H1 (cell line): ENCODE measurements at regions not wholly inside any gene's neighbourhood (a gene's known extent, or its start where the extent isn't known, plus 50 kb on each side); places are given as distances from the start of the nearest gene placed in this dataset.
A peak's percentile ranks its signal among the peaks of the same experiment; 100 is the strongest.

Experiments used
- CTCF ChIA-PET: fragments of 300-600 bp; sonication (Branson Sonifier 250); formaldehyde crosslinking; loops from one replicate; lab custom pipeline; 2021; ENCODE audit not compliant: partially characterized antibody; lab: Charles Lee
- POLR2A ChIA-PET: fragments of 300-600 bp; sonication (Branson Sonifier 250); formaldehyde crosslinking; loops from one replicate; lab custom pipeline; 2021; ENCODE audit warnings: inconsistent platforms; ENCODE audit not compliant: partially characterized antibody; lab: Charles Lee
- DNase-seq, 2 experiments: peaks; one replicate each; pipeline versions ENCODE4 v3.0.0 to v3.0.0-alpha.2; 2010 to 2022; ENCODE audit warnings: low spot score in 2 of 2, low read depth in 1 of 2, mixed read lengths in 1 of 2
- FAIRE-seq: peaks from 2 replicates; lab custom pipeline; 2011; peaks lifted over from hg19 to GRCh38; lab: Jason Lieb, UNC
- H2AFZ ChIP-seq: 2 replicates; pipeline ENCODE4 v1.8.1; 2012; ENCODE audit warnings: low read length, inconsistent platforms
- H2AK5ac ChIP-seq: 2 replicates; pipeline ENCODE4 v1.6.1; 2013; ENCODE audit warnings: low read depth, low read length
- H2BK120ac ChIP-seq: replicated peaks from 2 replicates; pipeline ENCODE3; 2013; ENCODE audit warnings: low read depth, low read length, inconsistent platforms
- H2BK12ac ChIP-seq: 2 replicates; pipeline ENCODE4 v1.6.1; 2013; ENCODE audit warnings: low read depth, low read length
- H2BK15ac ChIP-seq: 2 replicates; pipeline ENCODE4 v1.6.1; 2013; ENCODE audit warnings: low read length
- H2BK20ac ChIP-seq: 2 replicates; pipeline ENCODE4 v1.6.1; 2013; ENCODE audit warnings: low read length
- H2BK5ac ChIP-seq: 2 replicates; pipeline ENCODE4 v1.6.1; 2013; ENCODE audit warnings: low read depth, low read length
- H3K14ac ChIP-seq: 2 replicates; pipeline ENCODE4 v1.6.1; 2013; ENCODE audit warnings: inconsistent platforms; ENCODE audit not compliant: insufficient read length
- H3K18ac ChIP-seq: 2 replicates; pipeline ENCODE4 v1.6.1; 2013; ENCODE audit warnings: low read length; ENCODE audit errors: extremely low read depth
- H3K23ac ChIP-seq: 2 replicates; pipeline ENCODE4 v1.6.1; 2013; ENCODE audit warnings: inconsistent platforms; ENCODE audit not compliant: insufficient read length
- H3K23me2 ChIP-seq: 2 replicates; pipeline ENCODE4 v1.6.1; 2013; ENCODE audit warnings: low read depth, low read length
- H3K27ac ChIP-seq: 2 replicates; pipeline ENCODE4 v1.6.1; 2011; ENCODE audit warnings: low read depth, low read length, inconsistent platforms
- H3K27me3 ChIP-seq, 4 experiments: replicated peaks in 1 of 4; 1 replicate in 1 of 4; 2 replicates in 3 of 4; pipeline versions ENCODE4 v1.6.1 to v1.8.1; 2011 to 2013; ENCODE audit warnings: low read length in 3 of 4, mild to moderate bottlenecking in 3 of 4, inconsistent platforms in 2 of 4, mixed read lengths in 2 of 4, moderate library complexity in 1 of 4; ENCODE audit not compliant: control insufficient read depth in 3 of 4, insufficient read depth in 3 of 4; ENCODE audit errors: extremely low read depth in 1 of 4
- H3K36me3 ChIP-seq, 4 experiments: 2 replicates each; pipeline versions ENCODE4 v1.6.1 to v1.8.1; 2011 to 2013; ENCODE audit warnings: mild to moderate bottlenecking in 4 of 4, low read length in 3 of 4, moderate library complexity in 2 of 4, control low read depth in 1 of 4, inconsistent platforms in 1 of 4; ENCODE audit not compliant: insufficient read depth in 4 of 4, control insufficient read depth in 2 of 4
- H3K4ac ChIP-seq: replicated peaks from 2 replicates; pipeline ENCODE3; 2013; ENCODE audit warnings: low read length, low read depth, mixed read lengths, inconsistent platforms; ENCODE audit not compliant: insufficient read length
- H3K4me1 ChIP-seq, 4 experiments: replicated peaks in 1 of 4; 1 replicate in 1 of 4; 2 replicates in 3 of 4; pipeline versions ENCODE4 v1.6.1 to v1.8.1; 2011 to 2013; ENCODE audit warnings: low read length in 3 of 4, inconsistent platforms in 2 of 4, mixed read lengths in 1 of 4; ENCODE audit not compliant: insufficient read depth in 4 of 4, control insufficient read depth in 3 of 4
- H3K4me2 ChIP-seq, 2 experiments: 2 replicates each; pipeline versions ENCODE4 v1.6.1 to v1.8.1; 2011 to 2013; ENCODE audit warnings: low read depth in 2 of 2, low read length in 2 of 2, control low read depth in 1 of 2, inconsistent platforms in 1 of 2, mild to moderate bottlenecking in 1 of 2; ENCODE audit not compliant: insufficient read depth in 1 of 2
- H3K4me3 ChIP-seq, 4 experiments: fragments of 200-600, 300-600 bp in 1 of 4; sonication (generic), shearing (Covaris generic), sonication (Bioruptor Twin) in 1 of 4; 2 replicates each; pipeline versions ENCODE4 v1.5.1 to v1.8.1; 2011 to 2016; ENCODE audit warnings: low read length in 4 of 4, low read depth in 3 of 4, control low read depth in 2 of 4, inconsistent platforms in 2 of 4, mild to moderate bottlenecking in 2 of 4, mixed read lengths in 1 of 4, moderate library complexity in 1 of 4; ENCODE audit not compliant: insufficient read depth in 2 of 4; ENCODE audit errors: extremely low read depth in 1 of 4
- H3K56ac ChIP-seq: replicated peaks from 2 replicates; pipeline ENCODE3; 2013; ENCODE audit warnings: low read depth, mild to moderate bottlenecking, mixed read lengths, low read length, inconsistent platforms; ENCODE audit not compliant: insufficient read length
- H3K79me1 ChIP-seq: 2 replicates; pipeline ENCODE4 v1.6.1; 2013; ENCODE audit warnings: low read depth, low read length, control low read depth
- H3K79me2 ChIP-seq, 2 experiments: 2 replicates each; pipeline versions ENCODE4 v1.6.1 to v1.8.1; 2012 to 2013; ENCODE audit warnings: low read length in 2 of 2, mild to moderate bottlenecking in 2 of 2, inconsistent platforms in 1 of 2; ENCODE audit not compliant: insufficient read depth in 2 of 2, control insufficient read depth in 1 of 2
- H3K9ac ChIP-seq, 4 experiments: replicated peaks in 1 of 4; 1 replicate in 1 of 4; 2 replicates in 3 of 4; pipeline versions ENCODE4 v1.6.1 to v1.8.1; 2011 to 2013; ENCODE audit warnings: low read depth in 3 of 4, low read length in 3 of 4, control low read depth in 2 of 4, mild to moderate bottlenecking in 2 of 4, moderate library complexity in 2 of 4, inconsistent platforms in 1 of 4; ENCODE audit errors: extremely low read depth in 1 of 4
- H3K9me3 ChIP-seq, 2 experiments: 2 replicates each; pipeline versions ENCODE4 v1.6.1 to v1.8.1; 2012 to 2013; ENCODE audit warnings: mild to moderate bottlenecking in 2 of 2, moderate library complexity in 2 of 2, control low read depth in 1 of 2, inconsistent platforms in 1 of 2, low read depth in 1 of 2, low read length in 1 of 2, mixed read lengths in 1 of 2; ENCODE audit not compliant: insufficient read depth in 2 of 2
- H4K20me1 ChIP-seq, 2 experiments: replicated peaks in 1 of 2; 2 replicates each; pipeline versions ENCODE3 to v1.8.1; 2011 to 2013; ENCODE audit warnings: inconsistent platforms in 2 of 2, low read length in 2 of 2, mild to moderate bottlenecking in 1 of 2; ENCODE audit not compliant: insufficient read depth in 2 of 2, control insufficient read depth in 1 of 2
- H4K5ac ChIP-seq: 2 replicates; pipeline ENCODE4 v1.6.1; 2013; ENCODE audit warnings: low read length, low read depth, mixed read lengths, inconsistent platforms; ENCODE audit not compliant: insufficient read length
- H4K8ac ChIP-seq: 2 replicates; pipeline ENCODE4 v1.8.0; 2013; ENCODE audit warnings: mild to moderate bottlenecking, moderate library complexity, low read length, inconsistent platforms; ENCODE audit not compliant: insufficient read depth; ENCODE audit errors: extremely low read depth
- H4K91ac ChIP-seq: replicated peaks from 2 replicates; pipeline ENCODE3; 2013; ENCODE audit warnings: low read length, mixed read lengths, inconsistent platforms; ENCODE audit not compliant: insufficient read length
- ASH2L ChIP-seq: fragments of 200-600, 300-600 bp; sonication (generic); IDR thresholded peaks from one replicate; pipeline ENCODE4 v1.7.1; 2017; ENCODE audit warnings: low read length
- CHD2 ChIP-seq: IDR thresholded peaks from 2 replicates; pipeline ENCODE4 v1.6.1; 2012; ENCODE audit warnings: low read length, improper control_type of control experiment
- CTBP2 ChIP-seq: IDR thresholded peaks from 2 replicates; pipeline ENCODE4 v1.7.0; 2011; ENCODE audit warnings: borderline replicate concordance, mild to moderate bottlenecking, moderate library complexity, mixed read lengths, low read length; ENCODE audit not compliant: insufficient read depth, insufficient read length
- EP300 ChIP-seq, 2 experiments: IDR thresholded peaks; 1 replicate in 1 of 2; 2 replicates in 1 of 2; pipeline ENCODE4 v1.6.1; 2011 to 2012; ENCODE audit warnings: low read depth in 2 of 2, low read length in 2 of 2, mild to moderate bottlenecking in 2 of 2, borderline replicate concordance in 1 of 2, inconsistent platforms in 1 of 2, moderate library complexity in 1 of 2
- RNF2 ChIP-seq: fragments of 200-900, 300-1000 bp; sonication (generic); IDR thresholded peaks from 2 replicates; pipeline ENCODE4 v1.7.1; 2016; ENCODE audit warnings: borderline replicate concordance, low read depth, mild to moderate bottlenecking, antibody characterized with exemption, low read length; ENCODE audit not compliant: poor library complexity, severe bottlenecking; ENCODE audit errors: missing control alignments
- SIRT6 ChIP-seq: IDR thresholded peaks from one replicate; pipeline ENCODE4 v1.7.1; 2012; ENCODE audit warnings: low read length, inconsistent platforms
- YY1 ChIP-seq: IDR thresholded peaks from 2 replicates; pipeline ENCODE4 v1.6.1; 2011; ENCODE audit warnings: low read depth, mild to moderate bottlenecking, low read length
- TF ChIP-seq, protein P1 (sequence below): IDR thresholded peaks from 2 replicates; pipeline ENCODE4 v1.6.1; 2012; ENCODE audit warnings: low read length, inconsistent platforms
- TF ChIP-seq, protein P2 (sequence below): IDR thresholded peaks from 2 replicates; pipeline ENCODE4 v1.6.1; 2011; ENCODE audit warnings: low read depth, mild to moderate bottlenecking, low read length; ENCODE audit not compliant: insufficient read depth

- H2AK5ac ChIP-seq, result no peak overlapping the region
- H4K8ac ChIP-seq, result no peak overlapping the region
- no peak overlapping the region for H2BK15ac ChIP-seq
- H3K23ac ChIP-seq, result no peak overlapping the region
- FAIRE-seq (no peak), DNase-seq (peak in 1 of 2 experiments; percentile 14)
- no peaks in the 10 kb centered on the region for H3K79me1 ChIP-seq
- H3K4me2 ChIP-seq, result no peak overlapping the region
- no peak overlapping the region for H2AFZ ChIP-seq
- H3K4me1 ChIP-seq, result peaks cover 0 to 6% (median 1%) of the 10 kb centered on the region in 4 experiments; a peak in 2 of 7 replicates
- no peak overlapping the region for H3K4me3 ChIP-seq
- no peaks in the 10 kb centered on the region; the same call in 1 of the 2 replicates for H3K23me2 ChIP-seq
- no peaks in the 10 kb centered on the region for H4K20me1 ChIP-seq
- H3K9me3 ChIP-seq, result no peaks in the 10 kb centered on the region
- no peak overlapping the region for H4K91ac ChIP-seq
- no peak overlapping the region for H3K18ac ChIP-seq
- no peak overlapping the region for H3K56ac ChIP-seq
- no peak overlapping the region for H2BK20ac ChIP-seq
- no peaks in the 10 kb centered on the region for H3K27me3 ChIP-seq
- no peak overlapping the region for H2BK12ac ChIP-seq
- H2BK5ac ChIP-seq, result no peak overlapping the region
- no peaks in the 10 kb centered on the region for H3K79me2 ChIP-seq
- no peak overlapping the region for H3K4ac ChIP-seq
- no peak overlapping the region for H2BK120ac ChIP-seq
- no peak overlapping the region for H3K27ac ChIP-seq
- H3K9ac ChIP-seq, result no peak overlapping the region
- no peak overlapping the region for H3K14ac ChIP-seq
- ChIA-PET POLR2A (no interaction called here), CTCF (interaction anchor here (1.0 to 1.8 kb wide), 4 partner anchors 21 to 179 kb away, joined by 3 to 4 read pairs (median 3); no protein-coding TSS in a partner anchor)
- no peak overlapping the region for H4K5ac ChIP-seq
- no peaks in the 10 kb centered on the region for H3K36me3 ChIP-seq
- no peak for TF ChIP-seq YY1
- no peak for TF ChIP-seq EP300 (IDR thresholded peaks at IDR 0.05; ENCODE audit: borderline replicate concordance in 1 of 2, low read depth in 2 of 2, low read length in 2 of 2)
- TF ChIP-seq CTBP2, result no peak
- no peak for TF ChIP-seq ASH2L
- TF ChIP-seq, protein P1, sequence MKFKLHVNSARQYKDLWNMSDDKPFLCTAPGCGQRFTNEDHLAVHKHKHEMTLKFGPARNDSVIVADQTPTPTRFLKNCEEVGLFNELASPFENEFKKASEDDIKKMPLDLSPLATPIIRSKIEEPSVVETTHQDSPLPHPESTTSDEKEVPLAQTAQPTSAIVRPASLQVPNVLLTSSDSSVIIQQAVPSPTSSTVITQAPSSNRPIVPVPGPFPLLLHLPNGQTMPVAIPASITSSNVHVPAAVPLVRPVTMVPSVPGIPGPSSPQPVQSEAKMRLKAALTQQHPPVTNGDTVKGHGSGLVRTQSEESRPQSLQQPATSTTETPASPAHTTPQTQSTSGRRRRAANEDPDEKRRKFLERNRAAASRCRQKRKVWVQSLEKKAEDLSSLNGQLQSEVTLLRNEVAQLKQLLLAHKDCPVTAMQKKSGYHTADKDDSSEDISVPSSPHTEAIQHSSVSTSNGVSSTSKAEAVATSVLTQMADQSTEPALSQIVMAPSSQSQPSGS, result no peak
- TF ChIP-seq, protein P2, sequence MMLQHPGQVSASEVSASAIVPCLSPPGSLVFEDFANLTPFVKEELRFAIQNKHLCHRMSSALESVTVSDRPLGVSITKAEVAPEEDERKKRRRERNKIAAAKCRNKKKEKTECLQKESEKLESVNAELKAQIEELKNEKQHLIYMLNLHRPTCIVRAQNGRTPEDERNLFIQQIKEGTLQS, result no peak
- no peak for TF ChIP-seq CHD2
- TF ChIP-seq SIRT6, result no peak
- TF ChIP-seq RNF2, result no peak
Measured at GRCh38 chr1:115526900-115527299, 114.9 kb upstream of the VANGL1 start.
